Esophagus squamous epithelium (tissue), 5 donors: ENCODE measurements at regions not wholly inside any gene's neighbourhood (a gene's known extent, or its start where the extent isn't known, plus 50 kb on each side); places are given as distances from the start of the nearest gene placed in this dataset.

ENCODE experiments used
- DNase-seq: peaks from one replicate; lab custom pipeline; 2025; lab: John Stamatoyannopoulos, UW
- H3K27ac ChIP-seq, 4 donors: fragments of 200-600 bp; sonication (generic); one replicate each; pipeline ENCODE4 v1.5.1; 2016 to 2019; ENCODE audit warnings: mild to moderate bottlenecking in 1 of 4
- H3K27me3 ChIP-seq, 4 donors: fragments of 200-600 bp; sonication (generic); 1 replicate in 3 of 4; 2 replicates in 1 of 4; pipeline versions ENCODE4 v1.5.1 to v1.6.0; 2017 to 2021; ENCODE audit warnings: antibody characterized with exemption in 1 of 4
- H3K36me3 ChIP-seq, 3 donors: fragments of 200-600 bp; sonication (generic); one replicate each; pipeline ENCODE4 v1.5.1; 2016 to 2019
- H3K4me1 ChIP-seq, 3 donors: fragments of 200-600 bp; sonication (generic); one replicate each; pipeline ENCODE4 v1.5.1; 2017 to 2019
- H3K4me3 ChIP-seq, 4 donors: fragments of 200-600 bp; sonication (generic); 1 replicate in 3 of 4; 2 replicates in 1 of 4; pipeline ENCODE4 v1.5.1; 2016 to 2019; ENCODE audit warnings: mild to moderate bottlenecking in 2 of 4, moderate library complexity in 1 of 4
- H3K9me3 ChIP-seq, 3 donors: fragments of 200-600 bp; sonication (generic); one replicate each; pipeline ENCODE4 v1.5.1; 2016 to 2019
- POLR2A ChIP-seq, 4 donors: fragments of 450-650 bp; IDR thresholded peaks; one replicate each; pipeline ENCODE4 v1.6.1; 2017; ENCODE audit warnings: antibody characterized with exemption in 4 of 4, mild to moderate bottlenecking in 4 of 4, moderate library complexity in 3 of 4
- WGBS, 2 donors: methylation state at CpG; one replicate each; pipeline ENCODE4 v1.1.5; 2018; 5-methylcytosine and 5-hydroxymethylcytosine counted together
- intact Hi-C: fragments of 100-400 bp; cut with DNase I; formaldehyde crosslinking; loops from one replicate; pipeline ENCODE4 v1.15.0; 2022
- TF ChIP-seq, protein P1 (sequence below), 6 experiments: fragments of 450-650 bp in 4 of 6; fragments of 200-600 bp in 2 of 6; sonication (generic) in 2 of 6; IDR thresholded peaks; one replicate each; pipeline ENCODE4 v1.5.1; 2016 to 2019; ENCODE audit warnings: antibody characterized with exemption in 6 of 6, mild to moderate bottlenecking in 4 of 6, moderate library complexity in 4 of 6
- donor health status: DM: yes; HTN: yes; CAD: no.

DNA sequence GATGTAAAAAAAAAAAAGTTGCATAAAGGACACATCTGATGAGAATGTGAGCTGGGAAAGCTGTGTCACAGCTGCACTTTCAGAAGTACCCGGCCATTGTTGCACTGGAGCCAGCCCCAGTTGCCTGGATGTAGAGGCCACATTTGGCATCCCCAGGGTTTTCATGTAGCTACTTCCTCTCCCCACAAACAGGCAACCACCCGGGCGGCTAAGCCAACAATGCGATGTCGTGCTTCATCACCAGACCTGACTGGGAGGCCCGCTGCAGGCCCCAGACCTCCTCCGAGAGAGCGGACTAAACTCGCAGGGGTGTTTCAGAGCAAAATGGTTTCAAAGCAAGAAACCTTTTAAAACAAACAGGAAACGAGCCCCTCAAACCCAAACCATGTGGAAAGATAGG lies 142.3 kb downstream of the TMCO5A start:
- intact Hi-C loops = no loop called here
- WGBS, 2 donors = 73 to 79% methylated on average over 7 to 10 of the region's 10 CpGs
- Histone ChIP-seq H3K4me3 (no peak overlapping the region), H3K4me1 (peaks cover 13 to 37% (median 15%) of the 10 kb centered on the region in 3 donors), H3K27me3 (no peaks in the 10 kb centered on the region), H3K27ac (no peak overlapping the region), H3K9me3 (no peaks in the 10 kb centered on the region), H3K36me3 (no peaks in the 10 kb centered on the region)
- TF ChIP-seq, protein P1, sequence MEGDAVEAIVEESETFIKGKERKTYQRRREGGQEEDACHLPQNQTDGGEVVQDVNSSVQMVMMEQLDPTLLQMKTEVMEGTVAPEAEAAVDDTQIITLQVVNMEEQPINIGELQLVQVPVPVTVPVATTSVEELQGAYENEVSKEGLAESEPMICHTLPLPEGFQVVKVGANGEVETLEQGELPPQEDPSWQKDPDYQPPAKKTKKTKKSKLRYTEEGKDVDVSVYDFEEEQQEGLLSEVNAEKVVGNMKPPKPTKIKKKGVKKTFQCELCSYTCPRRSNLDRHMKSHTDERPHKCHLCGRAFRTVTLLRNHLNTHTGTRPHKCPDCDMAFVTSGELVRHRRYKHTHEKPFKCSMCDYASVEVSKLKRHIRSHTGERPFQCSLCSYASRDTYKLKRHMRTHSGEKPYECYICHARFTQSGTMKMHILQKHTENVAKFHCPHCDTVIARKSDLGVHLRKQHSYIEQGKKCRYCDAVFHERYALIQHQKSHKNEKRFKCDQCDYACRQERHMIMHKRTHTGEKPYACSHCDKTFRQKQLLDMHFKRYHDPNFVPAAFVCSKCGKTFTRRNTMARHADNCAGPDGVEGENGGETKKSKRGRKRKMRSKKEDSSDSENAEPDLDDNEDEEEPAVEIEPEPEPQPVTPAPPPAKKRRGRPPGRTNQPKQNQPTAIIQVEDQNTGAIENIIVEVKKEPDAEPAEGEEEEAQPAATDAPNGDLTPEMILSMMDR (IDR thresholded peaks at IDR 0.05) = no peak
- TF ChIP-seq POLR2A (IDR thresholded peaks at IDR 0.05) = no peak
- DNase-seq = no peak

DNA sequence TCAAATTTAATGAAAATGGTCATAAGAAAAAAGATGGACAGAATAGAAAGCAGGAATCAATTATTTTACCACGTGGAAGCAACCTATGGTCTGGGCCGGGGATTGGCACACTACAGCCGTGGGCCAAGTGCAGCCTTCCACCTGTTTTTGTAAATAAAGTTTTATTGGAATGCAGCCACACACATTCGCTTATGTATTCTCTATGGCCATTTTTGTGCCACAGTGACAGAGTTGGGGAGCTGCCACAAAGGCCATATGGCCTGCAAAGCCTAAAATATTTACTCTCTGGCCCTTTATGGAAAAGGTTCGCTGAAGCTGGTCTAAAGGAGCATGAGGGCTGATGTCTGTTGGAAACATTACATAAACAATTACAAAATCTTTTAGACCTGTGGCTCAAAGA lies 144.8 kb downstream of the TMCO5A start:
- intact Hi-C loops = no loop called here
- Histone ChIP-seq H3K27me3 (no peaks in the 10 kb centered on the region), H3K4me1 (peaks cover under 1 to 13% (median 3%) of the 10 kb centered on the region in 3 donors), H3K27ac (no peak overlapping the region), H3K36me3 (no peaks in the 10 kb centered on the region), H3K4me3 (no peak overlapping the region), H3K9me3 (no peaks in the 10 kb centered on the region)
- TF ChIP-seq, protein P1 (IDR thresholded peaks at IDR 0.05) = no peak
- DNase-seq = no peak
- 89 to 94% methylated on average over 5 of the region's 5 CpGs for WGBS, 2 donors

DNA sequence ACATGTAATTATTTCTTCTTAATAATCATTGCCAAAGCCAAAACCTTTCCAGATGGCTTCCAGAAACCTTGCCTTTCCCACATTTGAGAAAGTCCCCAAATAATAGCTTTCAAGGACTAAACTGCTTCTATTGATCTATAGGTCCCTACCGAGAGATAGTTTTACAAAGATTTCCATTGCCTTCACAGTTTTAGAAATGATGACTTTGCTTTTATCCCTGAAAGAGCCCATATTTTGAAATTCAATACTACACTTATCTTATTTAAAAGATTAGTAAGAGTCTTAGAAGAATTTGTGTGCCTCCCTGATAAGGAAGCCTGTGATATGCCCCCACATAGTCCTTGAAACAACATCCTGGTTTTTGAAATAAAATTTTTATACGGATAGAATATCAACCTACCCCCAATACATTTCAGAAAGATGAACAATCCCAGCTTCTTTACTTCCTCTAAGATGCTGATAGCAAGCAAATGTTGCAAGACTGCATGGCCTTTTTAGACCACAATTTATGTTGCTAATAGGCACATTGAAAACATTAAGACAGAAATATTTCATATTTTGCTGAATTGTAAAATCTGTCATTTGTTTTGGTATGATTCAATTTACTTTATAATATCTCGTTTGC lies 146.3 kb downstream of the TMCO5A start:
- Histone ChIP-seq H3K4me3 (no peak overlapping the region), H3K9me3 (no peaks in the 10 kb centered on the region), H3K36me3 (no peaks in the 10 kb centered on the region), H3K4me1 (peaks cover 0 to 2% (median 0%) of the 10 kb centered on the region in 3 donors), H3K27me3 (no peaks in the 10 kb centered on the region), H3K27ac (no peak overlapping the region)
- WGBS, 2 donors = 74 to 77% methylated on average over 3 of the region's 3 CpGs
- DNase-seq = no peak
- intact Hi-C loops = no loop called here
- no peak for TF ChIP-seq POLR2A (IDR thresholded peaks at IDR 0.05)
- TF ChIP-seq, protein P1 (IDR thresholded peaks at IDR 0.05) = no peak

DNA sequence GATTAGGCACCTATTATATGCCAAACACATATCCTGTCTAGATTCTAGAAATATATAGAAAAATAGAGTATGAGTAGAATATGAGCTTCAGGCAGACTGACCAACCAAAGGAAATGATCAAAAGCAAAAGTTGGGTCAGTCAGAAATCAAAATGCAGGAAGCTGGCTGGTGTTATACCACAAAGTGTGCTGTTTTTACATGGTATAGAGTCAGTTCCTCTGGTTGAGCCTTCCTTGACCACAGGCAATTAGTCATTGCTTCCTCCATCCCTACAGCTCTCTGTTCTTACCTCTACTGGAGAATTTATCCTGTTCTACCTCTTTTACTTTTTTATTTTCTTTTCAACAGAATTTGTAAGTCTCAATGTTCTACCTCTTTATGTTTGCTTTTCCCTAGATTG lies 149.8 kb downstream of the TMCO5A start:
- DNase-seq = no peak
- Histone ChIP-seq H3K9me3 (no peaks in the 10 kb centered on the region), H3K27ac (no peak overlapping the region), H3K4me1 (no peaks in the 10 kb centered on the region), H3K36me3 (no peaks in the 10 kb centered on the region), H3K27me3 (no peaks in the 10 kb centered on the region), H3K4me3 (no peak overlapping the region)
- intact Hi-C loops = no loop called here
- TF ChIP-seq, protein P1 (IDR thresholded peaks at IDR 0.05) = no peak
- TF ChIP-seq POLR2A (IDR thresholded peaks at IDR 0.05) = no peak

DNA sequence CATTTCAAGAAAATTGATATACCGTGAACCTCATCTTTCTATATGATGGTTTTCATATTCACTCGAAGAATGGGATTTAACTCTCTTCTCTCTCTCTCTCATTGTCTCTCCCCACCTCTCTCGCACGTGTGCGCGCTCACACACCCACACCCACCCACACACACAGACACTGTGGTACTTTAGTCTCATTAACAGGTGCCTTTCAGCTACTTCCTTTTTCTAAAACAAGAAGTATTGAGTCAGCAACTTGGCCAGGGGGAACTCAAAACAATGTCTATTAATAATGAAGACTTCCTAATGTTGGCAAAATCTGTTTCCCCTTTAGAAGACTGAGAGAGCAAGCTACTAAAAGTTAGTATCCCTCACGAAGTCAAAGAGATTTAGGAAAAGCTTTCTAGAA lies 150.7 kb downstream of the TMCO5A start:
- no peak for TF ChIP-seq POLR2A (IDR thresholded peaks at IDR 0.05)
- TF ChIP-seq, protein P1 (IDR thresholded peaks at IDR 0.05) = no peak
- H3K4me1 ChIP-seq = no peaks in the 10 kb centered on the region
- H3K9me3 ChIP-seq = no peaks in the 10 kb centered on the region
- intact Hi-C loops = no loop called here
- 54 to 55% methylated on average over 7 of the region's 7 CpGs for WGBS, 2 donors
- peak overlapping the region in 1 of 4 donors; percentile 9 for H3K27ac ChIP-seq
- H3K36me3 ChIP-seq = no peaks in the 10 kb centered on the region
- no peak overlapping the region for H3K4me3 ChIP-seq
- no peaks in the 10 kb centered on the region for H3K27me3 ChIP-seq
- no peak for DNase-seq
